Transverse colon (tissue), 4 donors: ENCODE measurements at regions not wholly inside any gene's neighbourhood (a gene's known extent, or its start where the extent isn't known, plus 50 kb on each side); places are given as distances from the start of the nearest gene placed in this dataset.

Experiments used
- DNase-seq: peaks from one replicate; pipeline ENCODE4 v3.0.0-alpha.2; 2019
- H3K27ac ChIP-seq, 4 donors: fragments of 200-600 bp; sonication (generic); 2 replicates each; pipeline ENCODE4 v1.5.1; 2016 to 2018; ENCODE audit warnings: inconsistent platforms in 4 of 4
- H3K27me3 ChIP-seq: fragments of 200-600 bp; sonication (generic); 2 replicates; pipeline ENCODE4 v1.5.1; 2017; ENCODE audit warnings: inconsistent platforms
- H3K36me3 ChIP-seq, 4 donors: fragments of 200-600 bp; sonication (generic); 2 replicates each; pipeline ENCODE4 v1.5.1; 2017 to 2019; ENCODE audit warnings: inconsistent platforms in 4 of 4
- H3K4me1 ChIP-seq, 4 donors: fragments of 200-600 bp; sonication (generic); 2 replicates each; pipeline ENCODE4 v1.5.1; 2017 to 2020; ENCODE audit warnings: inconsistent platforms in 4 of 4
- H3K4me3 ChIP-seq, 4 donors: fragments of 200-600 bp; sonication (generic); 1 replicate in 1 of 4; 2 replicates in 3 of 4; pipeline versions ENCODE4 v1.5.1 to v1.6.1; 2017 to 2019; ENCODE audit warnings: inconsistent platforms in 4 of 4
- H3K9me3 ChIP-seq, 2 donors: fragments of 200-600 bp; sonication (generic); 2 replicates each; pipeline ENCODE4 v1.5.1; 2017 to 2019; ENCODE audit warnings: inconsistent platforms in 2 of 2
- EP300 ChIP-seq: sonication (generic); formaldehyde crosslinking; IDR thresholded peaks from one replicate; pipeline ENCODE4 v1.6.1; 2017; ENCODE audit warnings: antibody characterized with exemption, low read depth
- POLR2A ChIP-seq: fragments of 450-650 bp; IDR thresholded peaks from one replicate; pipeline ENCODE4 v1.6.1; 2016; ENCODE audit warnings: antibody characterized with exemption, mild to moderate bottlenecking, moderate library complexity
- POLR2AphosphoS5 ChIP-seq, 3 donors: sonication (generic); formaldehyde crosslinking; IDR thresholded peaks; one replicate each; pipeline ENCODE4 v1.6.1; 2016; ENCODE audit warnings: antibody characterized with exemption in 3 of 3
- WGBS, 2 donors: methylation state at CpG; one replicate each; pipeline ENCODE4 v1.1.5; 2018; ENCODE audit warnings: low coverage in 1 of 2; 5-methylcytosine and 5-hydroxymethylcytosine counted together
- in situ Hi-C, 4 donors: fragments of 200-750 bp; cut with MboI; loops; one replicate each; pipeline versions ENCODE4 v1.15.0 to v1.15.1; 2017; ENCODE audit warnings: low sequenced_read_pairs in 3 of 4, low pct_ligation_motif_present in 1 of 4, low pct_unique_long_range_greater_than_20kb in 1 of 4
- intact Hi-C: fragments of 100-400 bp; cut with DNase I; formaldehyde crosslinking; loops from one replicate; pipeline ENCODE4 v1.15.1; 2023; ENCODE audit warnings: low total_unique reads
- TF ChIP-seq, protein P1 (sequence below), 5 experiments: fragments of 200-600 bp in 3 of 5; fragments of 450-650 bp in 2 of 5; sonication (generic) in 3 of 5; IDR thresholded peaks; 1 replicate in 2 of 5; 2 replicates in 3 of 5; pipeline ENCODE4 v1.5.1; 2016 to 2017; ENCODE audit warnings: antibody characterized with exemption in 5 of 5, inconsistent platforms in 3 of 5, mild to moderate bottlenecking in 2 of 5, moderate library complexity in 1 of 5

DNA sequence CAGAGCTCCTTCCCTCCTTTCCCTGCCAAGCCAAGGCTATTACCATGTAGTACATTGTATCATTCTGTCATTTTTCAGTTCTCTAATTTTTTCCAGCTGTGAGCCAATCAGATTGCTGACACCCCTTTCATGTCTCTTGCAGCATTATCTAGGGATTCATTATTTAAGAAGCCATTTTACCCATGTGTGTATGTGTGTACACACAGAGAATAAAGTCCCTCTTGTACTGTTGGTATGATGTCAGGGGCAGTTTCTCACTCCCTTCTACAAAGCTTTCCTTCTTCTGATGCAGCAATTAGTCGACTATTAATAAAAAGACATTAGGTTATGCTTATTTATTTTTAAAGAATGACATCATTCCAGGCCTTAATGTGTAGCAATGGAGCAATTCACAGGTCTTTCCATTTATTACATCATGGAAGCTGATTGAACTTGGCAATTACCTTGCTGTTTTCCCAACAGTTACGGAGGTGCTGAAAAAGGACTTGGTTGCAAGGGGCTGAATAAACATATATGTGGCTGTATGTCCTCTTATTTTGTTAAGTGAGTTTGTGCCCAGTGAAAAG lies 159.4 kb upstream of the HS3ST3A1 start:
- TF ChIP-seq, protein P1, sequence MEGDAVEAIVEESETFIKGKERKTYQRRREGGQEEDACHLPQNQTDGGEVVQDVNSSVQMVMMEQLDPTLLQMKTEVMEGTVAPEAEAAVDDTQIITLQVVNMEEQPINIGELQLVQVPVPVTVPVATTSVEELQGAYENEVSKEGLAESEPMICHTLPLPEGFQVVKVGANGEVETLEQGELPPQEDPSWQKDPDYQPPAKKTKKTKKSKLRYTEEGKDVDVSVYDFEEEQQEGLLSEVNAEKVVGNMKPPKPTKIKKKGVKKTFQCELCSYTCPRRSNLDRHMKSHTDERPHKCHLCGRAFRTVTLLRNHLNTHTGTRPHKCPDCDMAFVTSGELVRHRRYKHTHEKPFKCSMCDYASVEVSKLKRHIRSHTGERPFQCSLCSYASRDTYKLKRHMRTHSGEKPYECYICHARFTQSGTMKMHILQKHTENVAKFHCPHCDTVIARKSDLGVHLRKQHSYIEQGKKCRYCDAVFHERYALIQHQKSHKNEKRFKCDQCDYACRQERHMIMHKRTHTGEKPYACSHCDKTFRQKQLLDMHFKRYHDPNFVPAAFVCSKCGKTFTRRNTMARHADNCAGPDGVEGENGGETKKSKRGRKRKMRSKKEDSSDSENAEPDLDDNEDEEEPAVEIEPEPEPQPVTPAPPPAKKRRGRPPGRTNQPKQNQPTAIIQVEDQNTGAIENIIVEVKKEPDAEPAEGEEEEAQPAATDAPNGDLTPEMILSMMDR (IDR thresholded peaks at IDR 0.05): no peak
- TF ChIP-seq POLR2AphosphoS5 (IDR thresholded peaks at IDR 0.05): no peak
- TF ChIP-seq EP300: no peak
- TF ChIP-seq POLR2A: no peak
- 84% methylated on average over 2 of the region's 2 CpGs for WGBS, 2 donors

DNA sequence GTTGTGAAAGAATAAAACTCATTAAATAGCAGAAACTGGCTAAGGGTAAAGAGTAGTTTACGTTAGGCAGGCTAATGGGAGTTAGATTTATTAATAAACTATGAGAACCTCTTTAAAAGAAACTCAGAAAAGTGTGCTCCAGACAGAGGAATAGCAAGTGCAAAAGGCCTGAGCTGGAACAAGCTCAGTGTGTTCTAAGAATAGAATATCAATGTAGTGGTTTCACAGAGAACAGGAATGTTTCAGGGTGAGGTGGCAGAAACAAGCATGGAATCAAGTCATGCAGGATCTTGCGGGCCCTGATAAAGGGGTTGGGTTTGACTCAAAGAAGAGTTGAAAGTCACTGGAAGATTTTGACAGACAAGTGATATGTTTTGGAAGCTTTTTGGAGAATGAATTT lies 164.0 kb upstream of the HS3ST3A1 start:
- intact Hi-C loops: no loop called here
- DNase-seq: no peak
- Histone ChIP-seq H3K36me3 (no peaks in the 10 kb centered on the region), H3K4me1 (no peaks in the 10 kb centered on the region), H3K4me3 (no peak overlapping the region), H3K27ac (no peak overlapping the region), H3K9me3 (peaks cover 5 to 9% of the 10 kb centered on the region in 2 donors), H3K27me3 (no peaks in the 10 kb centered on the region)
- in situ Hi-C loops: no loop called here
- 67 to 90% methylated on average over 2 of the region's 2 CpGs for WGBS, 2 donors
- TF ChIP-seq POLR2A (no peak), EP300 (no peak), POLR2AphosphoS5 (IDR thresholded peaks at IDR 0.05) (no peak)
- TF ChIP-seq, protein P1 (IDR thresholded peaks at IDR 0.05): no peak

More for the DNA sequence above, 159.4 kb upstream of the HS3ST3A1 start:
- in situ Hi-C loops: no loop called here
- intact Hi-C loops: no loop called here
- H3K27ac ChIP-seq: no peak overlapping the region
- no peaks in the 10 kb centered on the region for H3K27me3 ChIP-seq
- H3K4me3 ChIP-seq: no peak overlapping the region
- no peak for DNase-seq
- no peaks in the 10 kb centered on the region for H3K4me1 ChIP-seq
- no peaks in the 10 kb centered on the region for H3K9me3 ChIP-seq
- H3K36me3 ChIP-seq: no peaks in the 10 kb centered on the region

DNA sequence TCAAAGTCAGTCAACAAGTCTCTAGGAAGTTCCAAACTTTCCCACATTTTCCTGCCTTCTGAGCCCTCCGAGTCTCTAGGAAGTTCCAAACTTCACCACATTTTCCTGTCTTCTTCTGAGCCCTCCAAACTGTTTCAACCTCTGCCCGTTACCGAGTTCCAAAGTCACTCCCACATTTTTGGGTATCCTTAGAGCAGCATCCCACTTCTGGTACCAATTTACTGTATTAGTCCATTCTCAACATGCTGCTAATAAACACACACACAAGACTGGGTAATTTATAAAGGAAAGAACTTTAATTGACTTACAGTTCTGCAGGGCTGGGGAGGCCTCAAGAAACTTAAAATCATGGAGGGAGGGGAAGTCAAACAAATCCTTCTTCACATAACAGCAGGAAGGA lies 169.0 kb upstream of the HS3ST3A1 start:
- 67 to 88% methylated on average over 2 to 3 of the region's 3 CpGs for WGBS, 2 donors
- Histone ChIP-seq H3K27me3 (no peaks in the 10 kb centered on the region), H3K27ac (no peak overlapping the region)

DNA sequence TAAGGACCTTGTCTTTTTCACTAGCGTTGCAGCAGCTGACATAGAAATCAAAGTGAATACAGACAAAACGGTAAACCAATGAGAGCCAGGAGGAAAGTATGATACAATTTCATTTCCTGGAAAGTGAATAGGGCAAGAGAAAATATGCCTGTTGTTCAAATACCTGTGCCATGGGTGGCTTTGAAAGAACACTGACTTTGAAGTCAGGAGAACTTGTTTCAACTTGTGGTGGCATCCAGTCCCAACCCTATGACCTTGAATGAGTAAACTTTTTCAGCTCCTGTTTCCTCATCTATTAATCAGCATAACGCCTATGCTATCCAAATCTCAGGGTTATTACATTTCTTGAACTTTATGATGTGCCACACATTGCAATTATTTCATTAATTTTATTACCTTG lies 173.7 kb upstream of the HS3ST3A1 start:
- no peaks in the 10 kb centered on the region for H3K4me1 ChIP-seq
- no peak overlapping the region for H3K4me3 ChIP-seq
- peaks cover 0 to under 1% of the 10 kb centered on the region in 2 donors for H3K9me3 ChIP-seq
- H3K27ac ChIP-seq: no peak overlapping the region
- DNase-seq: no peak
- intact Hi-C loops: no loop called here
- in situ Hi-C loops: no loop called here
- no peaks in the 10 kb centered on the region for H3K27me3 ChIP-seq
- H3K36me3 ChIP-seq: no peaks in the 10 kb centered on the region
- no peak for TF ChIP-seq EP300
- TF ChIP-seq, protein P1 (IDR thresholded peaks at IDR 0.05): no peak
- TF ChIP-seq POLR2A: no peak
- TF ChIP-seq POLR2AphosphoS5 (IDR thresholded peaks at IDR 0.05): no peak
- 31 to 36% methylated on average over 3 of the region's 3 CpGs for WGBS, 2 donors

More for the DNA sequence above, 169.0 kb upstream of the HS3ST3A1 start:
- Histone ChIP-seq H3K9me3 (peaks cover 5 to 9% of the 10 kb centered on the region in 2 donors), H3K4me1 (no peaks in the 10 kb centered on the region), H3K4me3 (no peak overlapping the region), H3K36me3 (no peaks in the 10 kb centered on the region)
- intact Hi-C loops: no loop called here
- DNase-seq: no peak
- TF ChIP-seq, protein P1 (IDR thresholded peaks at IDR 0.05): no peak
- TF ChIP-seq POLR2AphosphoS5 (IDR thresholded peaks at IDR 0.05) (no peak), POLR2A (no peak), EP300 (no peak)
- in situ Hi-C loops: no loop called here
